HL-60 (cell line): ENCODE measurements at regions not wholly inside any gene's neighbourhood (a gene's known extent, or its start where the extent isn't known, plus 50 kb on each side); places are given as distances from the start of the nearest gene placed in this dataset.

Experiments used
- GABPA ChIP-seq: IDR thresholded peaks from 2 replicates; pipeline ENCODE4 v1.6.1; 2012; ENCODE audit warnings: low read depth
- POLR2AphosphoS5 ChIP-seq: IDR thresholded peaks from 2 replicates; pipeline ENCODE4 v1.6.1; 2012; ENCODE audit warnings: low read depth
- SPI1 ChIP-seq: IDR thresholded peaks from 2 replicates; pipeline ENCODE4 v1.6.1; 2012; ENCODE audit warnings: low read depth, mild to moderate bottlenecking, borderline replicate concordance
- TF ChIP-seq, protein P1 (sequence below): IDR thresholded peaks from one replicate; pipeline ENCODE4 v1.5.1; 2011; ENCODE audit warnings: low read length, control low read depth, inconsistent platforms; ENCODE audit not compliant: insufficient read depth
- TF ChIP-seq, protein P2 (sequence below): IDR thresholded peaks from 2 replicates; pipeline ENCODE4 v1.6.1; 2012; ENCODE audit warnings: low read depth; ENCODE audit not compliant: insufficient replicate concordance

DNA sequence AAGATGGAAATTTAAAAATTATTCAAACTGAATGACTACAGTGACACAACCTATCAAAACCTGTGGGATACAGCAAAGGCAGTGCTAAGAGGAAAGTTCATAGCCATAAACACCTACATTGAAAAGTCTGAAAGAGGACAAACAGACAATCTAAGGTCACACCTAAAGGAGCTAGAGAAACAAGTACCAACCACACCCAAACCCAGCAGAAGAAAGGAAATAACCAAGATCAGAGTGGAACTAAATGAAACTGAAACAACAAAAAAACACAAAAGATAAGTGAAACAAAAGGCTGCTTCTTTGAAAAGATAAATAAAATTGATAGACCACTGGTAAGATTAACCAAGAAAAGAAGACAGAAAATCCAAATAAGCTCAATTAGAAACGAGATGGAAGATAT is 247.2 kb upstream of the ZNF804A start:
- no peak for TF ChIP-seq POLR2AphosphoS5
- TF ChIP-seq, protein P1, sequence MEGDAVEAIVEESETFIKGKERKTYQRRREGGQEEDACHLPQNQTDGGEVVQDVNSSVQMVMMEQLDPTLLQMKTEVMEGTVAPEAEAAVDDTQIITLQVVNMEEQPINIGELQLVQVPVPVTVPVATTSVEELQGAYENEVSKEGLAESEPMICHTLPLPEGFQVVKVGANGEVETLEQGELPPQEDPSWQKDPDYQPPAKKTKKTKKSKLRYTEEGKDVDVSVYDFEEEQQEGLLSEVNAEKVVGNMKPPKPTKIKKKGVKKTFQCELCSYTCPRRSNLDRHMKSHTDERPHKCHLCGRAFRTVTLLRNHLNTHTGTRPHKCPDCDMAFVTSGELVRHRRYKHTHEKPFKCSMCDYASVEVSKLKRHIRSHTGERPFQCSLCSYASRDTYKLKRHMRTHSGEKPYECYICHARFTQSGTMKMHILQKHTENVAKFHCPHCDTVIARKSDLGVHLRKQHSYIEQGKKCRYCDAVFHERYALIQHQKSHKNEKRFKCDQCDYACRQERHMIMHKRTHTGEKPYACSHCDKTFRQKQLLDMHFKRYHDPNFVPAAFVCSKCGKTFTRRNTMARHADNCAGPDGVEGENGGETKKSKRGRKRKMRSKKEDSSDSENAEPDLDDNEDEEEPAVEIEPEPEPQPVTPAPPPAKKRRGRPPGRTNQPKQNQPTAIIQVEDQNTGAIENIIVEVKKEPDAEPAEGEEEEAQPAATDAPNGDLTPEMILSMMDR = no peak
- no peak for TF ChIP-seq SPI1
- TF ChIP-seq, protein P2, sequence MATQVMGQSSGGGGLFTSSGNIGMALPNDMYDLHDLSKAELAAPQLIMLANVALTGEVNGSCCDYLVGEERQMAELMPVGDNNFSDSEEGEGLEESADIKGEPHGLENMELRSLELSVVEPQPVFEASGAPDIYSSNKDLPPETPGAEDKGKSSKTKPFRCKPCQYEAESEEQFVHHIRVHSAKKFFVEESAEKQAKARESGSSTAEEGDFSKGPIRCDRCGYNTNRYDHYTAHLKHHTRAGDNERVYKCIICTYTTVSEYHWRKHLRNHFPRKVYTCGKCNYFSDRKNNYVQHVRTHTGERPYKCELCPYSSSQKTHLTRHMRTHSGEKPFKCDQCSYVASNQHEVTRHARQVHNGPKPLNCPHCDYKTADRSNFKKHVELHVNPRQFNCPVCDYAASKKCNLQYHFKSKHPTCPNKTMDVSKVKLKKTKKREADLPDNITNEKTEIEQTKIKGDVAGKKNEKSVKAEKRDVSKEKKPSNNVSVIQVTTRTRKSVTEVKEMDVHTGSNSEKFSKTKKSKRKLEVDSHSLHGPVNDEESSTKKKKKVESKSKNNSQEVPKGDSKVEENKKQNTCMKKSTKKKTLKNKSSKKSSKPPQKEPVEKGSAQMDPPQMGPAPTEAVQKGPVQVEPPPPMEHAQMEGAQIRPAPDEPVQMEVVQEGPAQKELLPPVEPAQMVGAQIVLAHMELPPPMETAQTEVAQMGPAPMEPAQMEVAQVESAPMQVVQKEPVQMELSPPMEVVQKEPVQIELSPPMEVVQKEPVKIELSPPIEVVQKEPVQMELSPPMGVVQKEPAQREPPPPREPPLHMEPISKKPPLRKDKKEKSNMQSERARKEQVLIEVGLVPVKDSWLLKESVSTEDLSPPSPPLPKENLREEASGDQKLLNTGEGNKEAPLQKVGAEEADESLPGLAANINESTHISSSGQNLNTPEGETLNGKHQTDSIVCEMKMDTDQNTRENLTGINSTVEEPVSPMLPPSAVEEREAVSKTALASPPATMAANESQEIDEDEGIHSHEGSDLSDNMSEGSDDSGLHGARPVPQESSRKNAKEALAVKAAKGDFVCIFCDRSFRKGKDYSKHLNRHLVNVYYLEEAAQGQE = no peak
- no peak for TF ChIP-seq GABPA
